GM10266 (cell line): ENCODE measurements at regions not wholly inside any gene's neighbourhood (a gene's known extent, or its start where the extent isn't known, plus 50 kb on each side); places are given as distances from the start of the nearest gene placed in this dataset.

Source experiments
- DNase-seq: peaks from one replicate; pipeline ENCODE4 v3.0.0; 2012; ENCODE audit errors: extremely low spot score
- TF ChIP-seq, protein P1 (sequence below): IDR thresholded peaks from 2 replicates; pipeline ENCODE4 v1.5.1; 2012; ENCODE audit warnings: mild to moderate bottlenecking, low read depth; ENCODE audit not compliant: control insufficient read depth, insufficient read depth; ENCODE audit errors: missing control alignments

DNA sequence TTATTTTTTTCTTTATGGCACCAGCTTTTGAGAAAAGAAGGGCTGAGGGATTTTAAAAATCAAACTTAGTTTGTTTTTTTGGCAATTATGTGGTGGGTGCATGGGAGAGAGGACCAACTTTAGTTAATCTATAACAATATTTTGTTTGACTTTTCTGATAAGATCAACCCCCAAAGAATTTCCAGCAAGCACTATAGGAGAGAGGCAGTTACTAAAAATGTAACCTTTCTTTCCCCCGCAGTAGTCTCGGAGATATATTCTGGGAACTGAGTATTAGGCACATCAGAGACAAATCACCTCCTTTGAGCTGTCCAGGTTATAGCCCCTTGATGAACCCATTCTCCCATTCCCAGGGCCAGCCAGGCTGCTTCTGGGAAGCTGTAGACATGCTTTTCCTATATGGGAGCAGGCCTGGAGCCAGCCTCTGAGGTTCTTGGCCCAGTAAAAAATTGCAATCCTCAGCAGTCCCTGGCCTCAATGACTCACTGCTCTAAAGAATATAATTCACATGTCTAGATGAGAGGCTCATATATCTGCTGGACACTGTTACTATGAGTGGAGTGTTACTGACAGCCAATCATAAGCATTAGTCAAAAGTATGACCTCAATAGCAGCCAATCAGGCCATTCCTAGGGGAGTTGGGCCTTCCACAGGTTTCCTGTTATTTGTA lies 138.3 kb upstream of the AGBL1 start:
- TF ChIP-seq, protein P1, sequence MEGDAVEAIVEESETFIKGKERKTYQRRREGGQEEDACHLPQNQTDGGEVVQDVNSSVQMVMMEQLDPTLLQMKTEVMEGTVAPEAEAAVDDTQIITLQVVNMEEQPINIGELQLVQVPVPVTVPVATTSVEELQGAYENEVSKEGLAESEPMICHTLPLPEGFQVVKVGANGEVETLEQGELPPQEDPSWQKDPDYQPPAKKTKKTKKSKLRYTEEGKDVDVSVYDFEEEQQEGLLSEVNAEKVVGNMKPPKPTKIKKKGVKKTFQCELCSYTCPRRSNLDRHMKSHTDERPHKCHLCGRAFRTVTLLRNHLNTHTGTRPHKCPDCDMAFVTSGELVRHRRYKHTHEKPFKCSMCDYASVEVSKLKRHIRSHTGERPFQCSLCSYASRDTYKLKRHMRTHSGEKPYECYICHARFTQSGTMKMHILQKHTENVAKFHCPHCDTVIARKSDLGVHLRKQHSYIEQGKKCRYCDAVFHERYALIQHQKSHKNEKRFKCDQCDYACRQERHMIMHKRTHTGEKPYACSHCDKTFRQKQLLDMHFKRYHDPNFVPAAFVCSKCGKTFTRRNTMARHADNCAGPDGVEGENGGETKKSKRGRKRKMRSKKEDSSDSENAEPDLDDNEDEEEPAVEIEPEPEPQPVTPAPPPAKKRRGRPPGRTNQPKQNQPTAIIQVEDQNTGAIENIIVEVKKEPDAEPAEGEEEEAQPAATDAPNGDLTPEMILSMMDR = no peak
- no peak for DNase-seq

DNA sequence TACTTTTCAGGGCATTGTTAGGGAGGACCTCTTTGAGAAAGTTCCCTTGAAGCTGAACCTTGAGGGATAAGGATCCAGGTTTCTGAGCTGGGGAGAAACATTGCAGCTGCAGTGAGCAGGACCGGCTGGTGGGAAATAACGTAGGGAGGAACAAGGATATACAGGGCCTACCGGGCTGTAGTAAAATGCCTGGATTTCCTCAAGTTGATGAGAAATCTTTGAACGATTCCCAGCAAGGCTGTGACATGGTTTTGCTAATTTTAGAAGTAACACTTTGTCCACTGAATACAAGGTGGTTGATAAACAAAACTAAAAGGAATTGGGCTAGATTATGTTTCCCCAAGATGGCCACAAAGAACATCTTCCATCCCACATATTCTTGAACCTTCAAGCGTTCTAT lies 137.0 kb upstream of the AGBL1 start:
- no peak for DNase-seq
- TF ChIP-seq, protein P1 = no peak

DNA sequence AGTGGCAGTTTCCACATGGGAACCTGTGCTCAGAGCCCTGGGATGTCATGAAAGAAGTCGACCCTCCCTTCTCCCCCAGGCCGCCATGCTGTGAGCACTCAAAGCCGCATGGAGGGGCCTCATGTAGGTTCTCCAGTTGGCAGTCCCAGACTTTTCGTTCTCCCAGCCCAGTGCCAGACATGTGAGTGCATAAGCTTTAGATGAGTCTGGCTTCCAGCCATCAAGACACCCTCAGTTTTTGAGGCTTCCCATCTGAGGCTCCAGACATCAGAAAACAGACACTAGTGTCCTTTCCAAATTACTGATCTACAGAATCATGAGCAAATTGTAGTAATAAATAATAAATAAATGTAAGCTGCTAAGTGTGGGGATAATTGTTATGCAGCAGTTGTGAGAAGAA lies 136.5 kb upstream of the AGBL1 start:
- no peak for DNase-seq
- TF ChIP-seq, protein P1 = no peak

DNA sequence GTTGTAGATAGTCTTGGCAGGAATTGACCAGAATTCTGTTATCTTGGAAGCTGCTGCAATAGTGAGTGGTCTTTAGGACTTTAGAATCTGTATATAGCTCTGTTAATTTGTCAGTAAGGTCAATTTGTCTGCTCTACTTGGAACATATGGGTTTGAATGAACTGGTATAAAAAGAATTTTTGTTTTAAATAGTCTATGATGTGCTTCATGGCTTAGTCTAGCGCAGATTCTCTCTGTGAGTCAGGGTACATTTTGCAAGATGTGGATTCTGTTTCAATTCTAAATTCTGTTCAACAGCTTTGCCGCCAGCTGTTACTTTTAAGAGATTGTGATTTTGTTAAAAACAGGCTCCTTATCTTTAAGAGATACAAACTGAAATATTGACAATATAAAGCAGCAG lies 135.9 kb upstream of the AGBL1 start:
- TF ChIP-seq, protein P1 = no peak
- no peak for DNase-seq

DNA sequence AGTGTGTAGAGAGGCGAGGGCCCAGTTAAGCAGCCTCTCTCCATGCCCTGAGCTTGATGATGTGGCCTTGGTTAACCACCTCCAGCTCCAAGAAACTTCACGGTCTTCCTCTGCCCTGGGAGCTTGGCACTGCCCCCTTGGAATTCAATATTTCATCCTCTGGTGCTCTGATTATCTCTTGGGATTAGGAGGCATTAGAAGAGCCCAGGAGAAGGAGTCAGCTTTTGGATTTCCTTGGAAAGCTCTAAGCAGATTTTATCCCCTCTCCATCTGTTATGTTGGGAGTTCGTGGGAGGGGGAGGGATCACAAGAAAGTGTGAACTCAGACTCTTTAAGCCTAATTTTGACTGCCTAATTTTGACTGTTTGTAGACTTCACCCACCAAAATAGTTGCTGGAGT lies 132.7 kb upstream of the AGBL1 start:
- no peak for DNase-seq

DNA sequence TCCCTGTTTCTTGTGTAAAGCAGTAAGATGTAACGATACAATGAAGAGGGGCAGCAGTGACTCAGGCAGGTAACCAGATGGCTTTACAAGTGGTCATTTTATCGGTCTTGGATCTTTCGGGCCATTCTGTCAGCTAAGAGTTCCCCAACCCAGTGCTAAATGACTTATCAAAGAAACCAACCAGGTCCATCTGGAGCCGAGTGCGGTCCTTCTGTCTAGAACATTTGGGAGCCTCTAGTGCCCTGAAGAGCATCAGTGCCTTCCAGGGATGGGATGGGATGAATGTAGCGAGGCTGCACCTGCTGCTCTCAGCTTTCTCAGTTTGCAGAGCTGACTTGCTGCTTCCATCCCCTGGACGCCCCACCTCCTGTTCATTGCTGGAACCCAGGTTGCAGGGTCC lies 131.7 kb upstream of the AGBL1 start:
- DNase-seq = no peak
- TF ChIP-seq, protein P1 = no peak

More for the DNA sequence above, 132.7 kb upstream of the AGBL1 start:
- TF ChIP-seq, protein P1 = no peak

DNA sequence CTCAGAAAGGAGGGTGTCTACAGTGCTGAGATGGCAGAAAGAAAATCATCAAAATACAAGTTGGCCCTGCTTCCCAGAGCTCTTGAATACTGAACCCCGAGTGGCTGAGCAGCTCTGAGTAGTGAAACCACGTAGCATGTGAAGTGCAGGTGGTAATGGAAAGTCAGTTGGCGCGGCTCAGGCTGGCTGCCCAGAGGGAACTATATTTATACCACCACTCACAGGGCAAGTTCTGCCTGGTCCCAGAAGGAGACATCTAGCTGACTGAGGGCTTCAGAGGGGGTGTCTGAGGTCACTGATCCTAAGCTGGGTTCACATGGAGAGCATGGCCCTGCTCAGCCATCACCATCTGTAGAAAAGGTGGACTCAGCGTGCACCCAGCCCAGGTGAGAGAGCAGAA lies 129.6 kb upstream of the AGBL1 start:
- no peak for DNase-seq
- TF ChIP-seq, protein P1 = no peak
